GM18868 (cell line): ENCODE measurements at regions not wholly inside any gene's neighbourhood (a gene's known extent, or its start where the extent isn't known, plus 50 kb on each side); places are given as distances from the start of the nearest gene placed in this dataset.
A peak's percentile ranks its signal among the peaks of the same experiment; 100 is the strongest.

Source experiments
- ATAC-seq: cut with Tn5 transposase; IDR thresholded peaks from one replicate; pipeline ENCODE4 v1.9.1; 2021; ENCODE audit warnings: mild to moderate bottlenecking, moderate library complexity; ENCODE audit not compliant: unreplicated experiment

GRCh38 chr10:78912361-78913218, 156.2 kb upstream of the ZMIZ1 start:
- ATAC-seq, result no peak

GRCh38 chr10:78913219-78914059, 155.3 kb upstream of the ZMIZ1 start:
- no peak for ATAC-seq

- ATAC-seq, result no peak
Measured at GRCh38 chr10:78914060-78914378, 154.7 kb upstream of the ZMIZ1 start.

- peak; percentile 51 for ATAC-seq
Measured at GRCh38 chr10:78914502-78915189, 154.1 kb upstream of the ZMIZ1 start.

- ATAC-seq, result peak; percentile 53
Measured at GRCh38 chr10:78915190-78915518, 153.6 kb upstream of the ZMIZ1 start.

GRCh38 chr10:78916227-78916626, 152.5 kb upstream of the ZMIZ1 start:
- ATAC-seq, result no peak

GRCh38 chr10:78919181-78919966, 149.4 kb upstream of the ZMIZ1 start:
- ATAC-seq, result no peak

- ATAC-seq, result no peak
Measured at GRCh38 chr10:78920011-78920410, 148.8 kb upstream of the ZMIZ1 start.

- ATAC-seq, result no peak
Measured at GRCh38 chr10:78921895-78922294, 146.9 kb upstream of the ZMIZ1 start.

- ATAC-seq, result no peak
Measured at GRCh38 chr10:78923647-78924318, 145.0 kb upstream of the ZMIZ1 start.

- no peak for ATAC-seq
Measured at GRCh38 chr10:78924319-78925003, 144.3 kb upstream of the ZMIZ1 start.

GRCh38 chr10:78925275-78925674, 143.5 kb upstream of the ZMIZ1 start:
- no peak for ATAC-seq

GRCh38 chr10:78925800-78926319, 142.9 kb upstream of the ZMIZ1 start:
- ATAC-seq, result no peak

- ATAC-seq, result no peak
Measured at GRCh38 chr10:78927257-78927995, 141.3 kb upstream of the ZMIZ1 start.

GRCh38 chr10:78928330-78928729, 140.4 kb upstream of the ZMIZ1 start:
- no peak for ATAC-seq

GRCh38 chr10:78929541-78929940, 139.2 kb upstream of the ZMIZ1 start:
- ATAC-seq, result no peak

- no peak for ATAC-seq
Measured at GRCh38 chr10:78931321-78932053, 137.3 kb upstream of the ZMIZ1 start.

GRCh38 chr10:78932054-78932386, 136.7 kb upstream of the ZMIZ1 start:
- no peak for ATAC-seq
